RWPE1 (cell line): ENCODE measurements at regions not wholly inside any gene's neighbourhood (a gene's known extent, or its start where the extent isn't known, plus 50 kb on each side); places are given as distances from the start of the nearest gene placed in this dataset.
"Not testable (repeated sequence)": the region's sequence is repeated elsewhere in the genome, so short reads cannot be mapped to it uniquely, and the experiment has no call there.

Source experiments
- CTCF ChIA-PET: fragments of 350-600 bp; sonication (Branson Sonifier 250); formaldehyde crosslinking; extraction: SDS; loops from one replicate; lab custom pipeline; 2021; lab: Yijun Ruan, JAX
- POLR2A ChIA-PET: fragments of 400-600 bp; formaldehyde crosslinking; extraction: SDS; loops from one replicate; lab custom pipeline; 2020; ENCODE audit warnings: antibody characterized with exemption; ENCODE audit not compliant: low non-redundant PET; lab: Yijun Ruan, JAX
- DNase-seq: peaks from one replicate; pipeline ENCODE4 v3.0.0; 2012; ENCODE audit warnings: low spot score
- H3K27ac ChIP-seq: fragments of 450-650 bp; 2 replicates; pipeline ENCODE4 v1.5.1; 2017
- CTCF ChIP-seq: fragments of 450-650 bp; conservative IDR thresholded peaks from 2 replicates; pipeline ENCODE4 v1.5.1; 2017; ENCODE audit warnings: low read depth, mild to moderate bottlenecking

- POLR2A ChIA-PET, result no interaction called here
- CTCF ChIA-PET, result no interaction called here
- TF ChIP-seq CTCF, result no peak
- DNase-seq, result no peak
- no peak overlapping the region for H3K27ac ChIP-seq
Measured at GRCh38 chr13:22939157-22939556, 241.6 kb upstream of the SGCG start.

GRCh38 chr13:22940090-22940710 is 240.6 kb upstream of the SGCG start:
- ChIA-PET POLR2A (no interaction called here), CTCF (no interaction called here)
- no peak for TF ChIP-seq CTCF
- no peak overlapping the region for H3K27ac ChIP-seq
- DNase-seq, result no peak

GRCh38 chr13:22940736-22941135 is 240.0 kb upstream of the SGCG start:
- TF ChIP-seq CTCF, result no peak
- ChIA-PET POLR2A (no interaction called here), CTCF (interaction anchor here (0.6 kb wide), 1 partner anchor 1124 kb away, joined by 3 read pairs; no protein-coding TSS in a partner anchor)
- no peak overlapping the region for H3K27ac ChIP-seq
- DNase-seq, result no peak

GRCh38 chr13:22941495-22941894 is 239.3 kb upstream of the SGCG start:
- POLR2A ChIA-PET, DNase-seq, H3K27ac ChIP-seq: not testable (repeated sequence)
- CTCF ChIA-PET, result interaction anchor here (0.6 kb wide), 1 partner anchor 1123 kb away, joined by 3 read pairs; no protein-coding TSS in a partner anchor

- H3K27ac ChIP-seq, DNase-seq, CTCF ChIA-PET, POLR2A ChIA-PET: not testable (repeated sequence)
Measured at GRCh38 chr13:22942831-22943230, 237.9 kb upstream of the SGCG start.

- no peak for DNase-seq
- POLR2A ChIA-PET, result no interaction called here
- CTCF ChIA-PET, result no interaction called here
- H3K27ac ChIP-seq, result no peak overlapping the region
- no peak for TF ChIP-seq CTCF
Measured at GRCh38 chr13:22944378-22944777, 236.4 kb upstream of the SGCG start.

- no peak for DNase-seq
- CTCF ChIA-PET, result no interaction called here
- POLR2A ChIA-PET, result no interaction called here
Measured at GRCh38 chr13:22945321-22946226, 235.2 kb upstream of the SGCG start.

More at GRCh38 chr13:22945321-22946226, 235.2 kb upstream of the SGCG start:
- TF ChIP-seq CTCF, result no peak
- H3K27ac ChIP-seq, result no peak overlapping the region
